ENCODE measurements at regions not wholly inside any gene's neighbourhood (a gene's known extent, or its start where the extent isn't known, plus 50 kb on each side); places are given as distances from the start of the nearest gene placed in this dataset.

GRCh38 chr4:62366939-62367338, 1166.8 kb downstream of the ADGRL3 start:
- CTCF ChIA-PET, result no interaction called here
- no peak for DNase-seq

More at GRCh38 chr4:62366939-62367338, 1166.8 kb downstream of the ADGRL3 start:
- Histone ChIP-seq H3K9me3 (no peaks in the 10 kb centered on the region), H3K27me3 (ENCODE audit: insufficient read depth) (no peaks in the 10 kb centered on the region), H3K9me2 (no peaks in the 10 kb centered on the region), H3F3A (replicated peaks; ENCODE audit: insufficient read depth) (no peaks in the 10 kb centered on the region), H3K4me3 (ENCODE audit: low read depth in 2 of 2, low read length in 1 of 2) (no peak overlapping the region), H3K27ac (ENCODE audit: low read depth in 2 of 2, low read length in 1 of 2) (no peak overlapping the region), H3K79me2 (ENCODE audit: insufficient read depth) (no peaks in the 10 kb centered on the region), H4K20me1 (ENCODE audit: insufficient read depth) (no peaks in the 10 kb centered on the region), H3K36me3 (replicated peaks in 1 of 2; ENCODE audit: control insufficient read depth in 1 of 2, insufficient read depth in 2 of 2, low read length in 1 of 2) (no peaks in the 10 kb centered on the region), H2AFZ (ENCODE audit: low read depth) (no peak overlapping the region), H3K4me1 (ENCODE audit: control insufficient read depth in 1 of 2, insufficient read depth in 2 of 2, low read depth in 1 of 2, low read length in 1 of 2) (no peaks in the 10 kb centered on the region), H3K9ac (no peak overlapping the region), H3K4me2 (no peak overlapping the region)
- TF ChIP-seq MAX (IDR thresholded peaks at IDR 0.05; ENCODE audit: low read depth), result no peak
- no peak for TF ChIP-seq REST (IDR thresholded peaks at IDR 0.05; ENCODE audit: low read depth, low read length)
- no peak for TF ChIP-seq GATA2 (CRISPR knock-in tag; IDR thresholded peaks at IDR 0.05)
- no peak for TF ChIP-seq RCOR1 (IDR thresholded peaks at IDR 0.05; ENCODE audit: low read length)
- TF ChIP-seq GABPA (IDR thresholded peaks at IDR 0.05; ENCODE audit: low read depth), result no peak
- TF ChIP-seq JUND (IDR thresholded peaks at IDR 0.05), result no peak
- TF ChIP-seq YY1 (IDR thresholded peaks at IDR 0.05; ENCODE audit: low read depth), result no peak
- TF ChIP-seq RXRA (IDR thresholded peaks at IDR 0.05; ENCODE audit: borderline replicate concordance, low read depth), result no peak
- no peak for TF ChIP-seq PBX3 (IDR thresholded peaks at IDR 0.05)
- TF ChIP-seq ZBTB33 (IDR thresholded peaks at IDR 0.05; ENCODE audit: borderline replicate concordance, low read depth), result no peak
- TF ChIP-seq EZH2phosphoT487 (IDR thresholded peaks at IDR 0.05; ENCODE audit: borderline replicate concordance, low read depth), result no peak
- POLR2A ChIA-PET, result no interaction called here
